ENCODE measurements at regions not wholly inside any gene's neighbourhood (a gene's known extent, or its start where the extent isn't known, plus 50 kb on each side); places are given as distances from the start of the nearest gene placed in this dataset.

GRCh38 chr12:58224536-58225105, 283.3 kb downstream of the ATP23 start:
- ChIA-PET POLR2A (no interaction called here), CTCF (no interaction called here)
- Histone ChIP-seq H3K4me1 (ENCODE audit: control insufficient read depth, insufficient read depth, low read length) (no peaks in the 10 kb centered on the region), H3K36me3 (ENCODE audit: control insufficient read depth, insufficient read depth, low read length) (no peaks in the 10 kb centered on the region), H3K27me3 (ENCODE audit: control insufficient read depth, insufficient read depth, low read length) (no peaks in the 10 kb centered on the region), H3K27ac (ENCODE audit: low read length) (no peak overlapping the region), H3K9me3 (ENCODE audit: control insufficient read depth, insufficient read depth, low read depth, low read length) (no peaks in the 10 kb centered on the region), H3K4me3 (ENCODE audit: low read depth in 2 of 2, low read length in 2 of 2) (no peak overlapping the region)
- no peak for TF ChIP-seq SIN3A (IDR thresholded peaks at IDR 0.05; ENCODE audit: borderline replicate concordance, insufficient read depth, low read depth, low read length)
- no peak for TF ChIP-seq CTCF (IDR thresholded peaks at IDR 0.05)
- TF ChIP-seq POLR2AphosphoS5 (IDR thresholded peaks at IDR 0.05; ENCODE audit: low read depth, low read length): no peak
- TF ChIP-seq REST (IDR thresholded peaks at IDR 0.05; ENCODE audit: insufficient read depth in 1 of 2, low read depth in 2 of 2, low read length in 1 of 2): no peak
- TF ChIP-seq TCF7L2 (IDR thresholded peaks at IDR 0.05; ENCODE audit: low read depth, low read length): no peak
- in situ Hi-C loops (cut with HindIII; ENCODE audit: low pct_unique_long_range_greater_than_20kb, low sequenced_read_pairs) (no loop called here), intact Hi-C loops (cut with micrococcal nuclease; ENCODE audit: unreplicated experiment) (no loop called here)
- ATAC-seq (no peak), DNase-seq (ENCODE audit: low read depth, low spot score) (no peak)
- no TSS peak for BruUV-seq (replicated peaks)

GRCh38 chr12:58225203-58225877, 284.0 kb downstream of the ATP23 start:
- H3K27ac ChIP-seq (ENCODE audit: low read length): no peak overlapping the region
- H3K36me3 ChIP-seq (ENCODE audit: control insufficient read depth, insufficient read depth, low read length): no peaks in the 10 kb centered on the region
- BruUV-seq (replicated peaks): no TSS peak
- H3K4me1 ChIP-seq (ENCODE audit: control insufficient read depth, insufficient read depth, low read length): no peaks in the 10 kb centered on the region
- POLR2A ChIA-PET: no interaction called here
- ATAC-seq (no peak), DNase-seq (ENCODE audit: low read depth, low spot score) (no peak)
- TF ChIP-seq SIN3A (IDR thresholded peaks at IDR 0.05; ENCODE audit: borderline replicate concordance, insufficient read depth, low read depth, low read length) (no peak), CTCF (IDR thresholded peaks at IDR 0.05) (no peak), TCF7L2 (IDR thresholded peaks at IDR 0.05; ENCODE audit: low read depth, low read length) (no peak)
- H3K27me3 ChIP-seq (ENCODE audit: control insufficient read depth, insufficient read depth, low read length): no peaks in the 10 kb centered on the region
- H3K4me3 ChIP-seq (ENCODE audit: low read depth in 2 of 2, low read length in 2 of 2): no peak overlapping the region
- no peaks in the 10 kb centered on the region for H3K9me3 ChIP-seq (ENCODE audit: control insufficient read depth, insufficient read depth, low read depth, low read length)
- in situ Hi-C loops (cut with HindIII; ENCODE audit: low pct_unique_long_range_greater_than_20kb, low sequenced_read_pairs) (no loop called here), intact Hi-C loops (cut with micrococcal nuclease; ENCODE audit: unreplicated experiment) (no loop called here)
- CTCF ChIA-PET: no interaction called here

Measured in Panc1 (cell line).